ENCODE measurements at regions not wholly inside any gene's neighbourhood (a gene's known extent, or its start where the extent isn't known, plus 50 kb on each side); places are given as distances from the start of the nearest gene placed in this dataset.

DNA sequence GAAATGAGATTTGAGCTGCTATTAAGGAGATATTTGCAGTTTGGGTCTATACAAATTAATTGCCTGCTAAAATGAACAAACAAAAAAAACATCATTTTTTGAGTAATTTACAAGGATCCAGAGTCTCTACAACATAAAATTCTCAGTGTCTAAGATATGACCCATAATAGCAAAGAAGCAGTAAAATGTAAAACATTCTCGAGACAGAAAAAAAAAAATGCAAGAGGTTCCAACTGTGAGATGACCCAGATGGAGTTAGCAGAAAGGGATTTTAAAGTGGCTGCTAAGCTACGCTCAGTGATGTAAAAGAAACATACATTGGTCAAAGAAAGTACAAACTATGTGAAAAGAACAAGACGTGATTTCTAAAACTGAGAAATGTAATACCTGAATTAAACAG lies 471.0 kb downstream of the SH2D4B start:
- intact Hi-C loops (cut with micrococcal nuclease), result no loop called here
- H3K4me2 ChIP-seq (replicated peaks; ENCODE audit: extremely low read depth, low read length, poor library complexity, severe bottlenecking), result no peak overlapping the region
- WGBS (ENCODE audit: insufficient coverage), result 100% methylated on average over 1 of the region's 3 CpGs
- H3K9me3 ChIP-seq (replicated peaks in 1 of 2; ENCODE audit: control insufficient read depth in 1 of 2, insufficient read depth in 1 of 2, low read length in 2 of 2), result no peaks in the 10 kb centered on the region
- Mint-ChIP-seq H3K9me3 (peaks cover 0 to 3% (median 0%) of the 10 kb centered on the region in 7 donors), H3K27ac (no peak overlapping the region), H3K4me1 (no peaks in the 10 kb centered on the region), H3K36me3 (no peaks in the 10 kb centered on the region), H3K27me3 (ENCODE audit: low read depth in 3 of 3) (peaks cover 0 to 8% (median 1%) of the 10 kb centered on the region in 3 donors), H3K4me3 (no peak overlapping the region)
- H2AFZ ChIP-seq (ENCODE audit: insufficient read depth, low read depth, low read length, poor library complexity, severe bottlenecking), result no peak overlapping the region
- H3K27me3 ChIP-seq (ENCODE audit: control insufficient read depth in 2 of 2, insufficient read depth in 2 of 2, low read length in 2 of 2), result peaks cover 0 to 3% of the 10 kb centered on the region in 2 donors
- no peak overlapping the region for H3K27ac ChIP-seq (ENCODE audit: low read depth in 1 of 2, low read length in 2 of 2)
- H3K79me2 ChIP-seq (ENCODE audit: insufficient read depth, low read length), result no peaks in the 10 kb centered on the region
- no peak for DNase-seq
- no peaks in the 10 kb centered on the region for H4K20me1 ChIP-seq (ENCODE audit: insufficient read depth, low read length)
- H3K4me1 ChIP-seq (ENCODE audit: control insufficient read depth in 1 of 2, insufficient read depth in 2 of 2, low read length in 2 of 2), result no peaks in the 10 kb centered on the region
- TF ChIP-seq, protein P1, sequence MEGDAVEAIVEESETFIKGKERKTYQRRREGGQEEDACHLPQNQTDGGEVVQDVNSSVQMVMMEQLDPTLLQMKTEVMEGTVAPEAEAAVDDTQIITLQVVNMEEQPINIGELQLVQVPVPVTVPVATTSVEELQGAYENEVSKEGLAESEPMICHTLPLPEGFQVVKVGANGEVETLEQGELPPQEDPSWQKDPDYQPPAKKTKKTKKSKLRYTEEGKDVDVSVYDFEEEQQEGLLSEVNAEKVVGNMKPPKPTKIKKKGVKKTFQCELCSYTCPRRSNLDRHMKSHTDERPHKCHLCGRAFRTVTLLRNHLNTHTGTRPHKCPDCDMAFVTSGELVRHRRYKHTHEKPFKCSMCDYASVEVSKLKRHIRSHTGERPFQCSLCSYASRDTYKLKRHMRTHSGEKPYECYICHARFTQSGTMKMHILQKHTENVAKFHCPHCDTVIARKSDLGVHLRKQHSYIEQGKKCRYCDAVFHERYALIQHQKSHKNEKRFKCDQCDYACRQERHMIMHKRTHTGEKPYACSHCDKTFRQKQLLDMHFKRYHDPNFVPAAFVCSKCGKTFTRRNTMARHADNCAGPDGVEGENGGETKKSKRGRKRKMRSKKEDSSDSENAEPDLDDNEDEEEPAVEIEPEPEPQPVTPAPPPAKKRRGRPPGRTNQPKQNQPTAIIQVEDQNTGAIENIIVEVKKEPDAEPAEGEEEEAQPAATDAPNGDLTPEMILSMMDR (IDR thresholded peaks at IDR 0.05), result no peak
- H3K4me3 ChIP-seq (replicated peaks in 1 of 3; ENCODE audit: low read depth in 2 of 3, low read length in 3 of 3), result no peak overlapping the region
- H3K9ac ChIP-seq (ENCODE audit: insufficient read depth, low read length, poor library complexity, severe bottlenecking), result no peak overlapping the region
- H3K36me3 ChIP-seq (replicated peaks in 1 of 2; ENCODE audit: control insufficient read depth in 1 of 2, insufficient read depth in 2 of 2, low read length in 2 of 2), result no peaks in the 10 kb centered on the region

GRCh38 chr10:81009296-81009695 lies 471.6 kb downstream of the SH2D4B start:
- DNase-seq, result no peak
- no peak overlapping the region for H2AFZ ChIP-seq (ENCODE audit: insufficient read depth, low read depth, low read length, poor library complexity, severe bottlenecking)
- no peaks in the 10 kb centered on the region for H3K4me1 Mint-ChIP-seq
- peaks cover 0 to 8% (median 1%) of the 10 kb centered on the region in 3 donors for H3K27me3 Mint-ChIP-seq (ENCODE audit: low read depth in 3 of 3)
- no peak overlapping the region for H3K27ac ChIP-seq (ENCODE audit: low read depth in 1 of 2, low read length in 2 of 2)
- H3K4me2 ChIP-seq (replicated peaks; ENCODE audit: extremely low read depth, low read length, poor library complexity, severe bottlenecking), result no peak overlapping the region
- no peak overlapping the region for H3K4me3 Mint-ChIP-seq
- H3K4me1 ChIP-seq (ENCODE audit: control insufficient read depth in 1 of 2, insufficient read depth in 2 of 2, low read length in 2 of 2), result no peaks in the 10 kb centered on the region
- H3K79me2 ChIP-seq (ENCODE audit: insufficient read depth, low read length), result no peaks in the 10 kb centered on the region
- no peak overlapping the region for H3K9ac ChIP-seq (ENCODE audit: insufficient read depth, low read length, poor library complexity, severe bottlenecking)
- no peaks in the 10 kb centered on the region for H3K9me3 ChIP-seq (replicated peaks in 1 of 2; ENCODE audit: control insufficient read depth in 1 of 2, insufficient read depth in 1 of 2, low read length in 2 of 2)
- no peaks in the 10 kb centered on the region for H3K36me3 ChIP-seq (replicated peaks in 1 of 2; ENCODE audit: control insufficient read depth in 1 of 2, insufficient read depth in 2 of 2, low read length in 2 of 2)
- H3K9me3 Mint-ChIP-seq, result peaks cover 0 to 3% (median 0%) of the 10 kb centered on the region in 7 donors
- H3K4me3 ChIP-seq (replicated peaks in 1 of 3; ENCODE audit: low read depth in 2 of 3, low read length in 3 of 3), result no peak overlapping the region
- TF ChIP-seq, protein P1 (IDR thresholded peaks at IDR 0.05), result no peak
- intact Hi-C loops (cut with micrococcal nuclease), result no loop called here
- no peaks in the 10 kb centered on the region for H4K20me1 ChIP-seq (ENCODE audit: insufficient read depth, low read length)
- no peak overlapping the region for H3K27ac Mint-ChIP-seq
- whole genome bisulfite sequencing (ENCODE audit: insufficient coverage), result 87% methylated on average over 4 of the region's 5 CpGs
- H3K36me3 Mint-ChIP-seq, result no peaks in the 10 kb centered on the region
- peaks cover 0 to 3% of the 10 kb centered on the region in 2 donors for H3K27me3 ChIP-seq (ENCODE audit: control insufficient read depth in 2 of 2, insufficient read depth in 2 of 2, low read length in 2 of 2)
